ENCODE measurements at regions not wholly inside any gene's neighbourhood (a gene's known extent, or its start where the extent isn't known, plus 50 kb on each side); places are given as distances from the start of the nearest gene placed in this dataset.
"Not testable (repeated sequence)": the region's sequence is repeated elsewhere in the genome, so short reads cannot be mapped to it uniquely, and the experiment has no call there.

- H3K27ac Mint-ChIP-seq; H3K4me1 Mint-ChIP-seq; H3K27me3 Mint-ChIP-seq (ENCODE audit: low read depth in 3 of 3); H3K4me3 Mint-ChIP-seq; H3K36me3 Mint-ChIP-seq; DNase-seq; H3K9me3 Mint-ChIP-seq: not testable (repeated sequence)
Measured at GRCh38 chr9:78409928-78410510, 113.1 kb downstream of the PSAT1 start.

- H3K4me3 Mint-ChIP-seq, result no peak overlapping the region
- no peaks in the 10 kb centered on the region for H3K36me3 Mint-ChIP-seq
- H3K27me3 Mint-ChIP-seq (ENCODE audit: low read depth in 3 of 3), result peaks cover 0 to 3% (median 0%) of the 10 kb centered on the region in 3 donors
- DNase-seq, result no peak
- H3K9me3 Mint-ChIP-seq, result peaks cover 0 to 2% (median 0%) of the 10 kb centered on the region in 6 donors
- H3K4me1 Mint-ChIP-seq, result no peaks in the 10 kb centered on the region
- H3K27ac Mint-ChIP-seq, result no peak overlapping the region
Measured at GRCh38 chr9:78422309-78422708, 125.4 kb downstream of the PSAT1 start.

- Mint-ChIP-seq H3K27ac (no peak overlapping the region), H3K36me3 (no peaks in the 10 kb centered on the region), H3K4me3 (no peak overlapping the region), H3K4me1 (peaks cover 2 to 7% of the 10 kb centered on the region in 2 donors), H3K9me3 (peaks cover 0 to 8% (median under 1%) of the 10 kb centered on the region in 6 donors), H3K27me3 (ENCODE audit: low read depth in 3 of 3) (peaks cover 2 to 7% (median 5%) of the 10 kb centered on the region in 3 donors)
- DNase-seq, result no peak
Measured at GRCh38 chr9:78424299-78424698, 127.4 kb downstream of the PSAT1 start.

GRCh38 chr9:78428640-78429039, 131.7 kb downstream of the PSAT1 start:
- no peak overlapping the region for H3K27ac Mint-ChIP-seq
- H3K27me3 Mint-ChIP-seq (ENCODE audit: low read depth in 3 of 3), result peaks cover 2 to 12% (median 6%) of the 10 kb centered on the region in 3 donors
- no peaks in the 10 kb centered on the region for H3K36me3 Mint-ChIP-seq
- peaks cover 2 to 7% of the 10 kb centered on the region in 2 donors for H3K4me1 Mint-ChIP-seq
- no peak for DNase-seq
- no peak overlapping the region for H3K4me3 Mint-ChIP-seq
- H3K9me3 Mint-ChIP-seq, result peaks cover 0 to 11% (median 4%) of the 10 kb centered on the region in 6 donors

- Mint-ChIP-seq H3K36me3 (no peaks in the 10 kb centered on the region), H3K9me3 (peaks cover 0 to 11% (median 4%) of the 10 kb centered on the region in 6 donors)
Measured at GRCh38 chr9:78430387-78430786, 133.5 kb downstream of the PSAT1 start.

GRCh38 chr9:78431039-78431438, 134.1 kb downstream of the PSAT1 start:
- H3K4me3 Mint-ChIP-seq, H3K27ac Mint-ChIP-seq, DNase-seq, H3K4me1 Mint-ChIP-seq, H3K36me3 Mint-ChIP-seq: not testable (repeated sequence)
- Mint-ChIP-seq H3K27me3 (ENCODE audit: low read depth in 3 of 3) (peaks cover 2 to 19% (median 3%) of the 10 kb centered on the region in 3 donors), H3K9me3 (peaks cover 0 to 11% (median 4%) of the 10 kb centered on the region in 6 donors)

More at GRCh38 chr9:78430387-78430786, 133.5 kb downstream of the PSAT1 start:
- no peak overlapping the region for H3K4me3 Mint-ChIP-seq
- no peak for DNase-seq
- H3K27ac Mint-ChIP-seq, result no peak overlapping the region
- peaks cover 2 to 19% (median 3%) of the 10 kb centered on the region in 3 donors for H3K27me3 Mint-ChIP-seq (ENCODE audit: low read depth in 3 of 3)
- H3K4me1 Mint-ChIP-seq, result peaks cover 2 to 7% of the 10 kb centered on the region in 2 donors

- Mint-ChIP-seq H3K27me3 (ENCODE audit: low read depth in 3 of 3) (peaks cover 2 to 13% (median 3%) of the 10 kb centered on the region in 3 donors), H3K27ac (no peak overlapping the region), H3K36me3 (no peaks in the 10 kb centered on the region), H3K4me3 (no peak overlapping the region), H3K9me3 (no peaks in the 10 kb centered on the region), H3K4me1 (peaks cover 0 to 7% of the 10 kb centered on the region in 2 donors)
- DNase-seq, result no peak
Measured at GRCh38 chr9:78436873-78437272, 139.9 kb downstream of the PSAT1 start.

GRCh38 chr9:78437296-78437695, 140.4 kb downstream of the PSAT1 start:
- H3K4me1 Mint-ChIP-seq, result peaks cover 0 to 7% of the 10 kb centered on the region in 2 donors
- no peak overlapping the region for H3K4me3 Mint-ChIP-seq
- H3K27me3 Mint-ChIP-seq (ENCODE audit: low read depth in 3 of 3), result peaks cover 2 to 13% (median 3%) of the 10 kb centered on the region in 3 donors
- H3K27ac Mint-ChIP-seq, result no peak overlapping the region
- H3K9me3 Mint-ChIP-seq, result no peaks in the 10 kb centered on the region
- DNase-seq, result no peak
- H3K36me3 Mint-ChIP-seq, result no peaks in the 10 kb centered on the region

- H3K27ac Mint-ChIP-seq, result no peak overlapping the region
- no peak for DNase-seq
- peaks cover 0 to 7% of the 10 kb centered on the region in 2 donors for H3K4me1 Mint-ChIP-seq
- H3K4me3 Mint-ChIP-seq, result no peak overlapping the region
- no peaks in the 10 kb centered on the region for H3K9me3 Mint-ChIP-seq
- peaks cover 2 to 9% (median 3%) of the 10 kb centered on the region in 3 donors for H3K27me3 Mint-ChIP-seq (ENCODE audit: low read depth in 3 of 3)
- no peaks in the 10 kb centered on the region for H3K36me3 Mint-ChIP-seq
Measured at GRCh38 chr9:78437806-78438205, 140.9 kb downstream of the PSAT1 start.

GRCh38 chr9:78438211-78438610, 141.3 kb downstream of the PSAT1 start:
- no peak overlapping the region for H3K4me3 Mint-ChIP-seq
- H3K4me1 Mint-ChIP-seq, result peaks cover 0 to 7% of the 10 kb centered on the region in 2 donors
- H3K36me3 Mint-ChIP-seq, result no peaks in the 10 kb centered on the region
- H3K27me3 Mint-ChIP-seq (ENCODE audit: low read depth in 3 of 3), result peaks cover 2 to 8% (median 3%) of the 10 kb centered on the region in 3 donors
- no peak for DNase-seq
- no peak overlapping the region for H3K27ac Mint-ChIP-seq
- H3K9me3 Mint-ChIP-seq, result no peaks in the 10 kb centered on the region

GRCh38 chr9:78438780-78439179, 141.9 kb downstream of the PSAT1 start:
- DNase-seq, result no peak
- peaks cover 0 to 7% of the 10 kb centered on the region in 2 donors for H3K4me1 Mint-ChIP-seq
- no peaks in the 10 kb centered on the region for H3K36me3 Mint-ChIP-seq
- H3K9me3 Mint-ChIP-seq, result no peaks in the 10 kb centered on the region
- peaks cover 2 to 8% (median 3%) of the 10 kb centered on the region in 3 donors for H3K27me3 Mint-ChIP-seq (ENCODE audit: low read depth in 3 of 3)
- no peak overlapping the region for H3K4me3 Mint-ChIP-seq
- no peak overlapping the region for H3K27ac Mint-ChIP-seq

GRCh38 chr9:78439190-78439865, 142.4 kb downstream of the PSAT1 start:
- peak; percentile 46 to 55 (median 47) for DNase-seq
- H3K36me3 Mint-ChIP-seq, result no peaks in the 10 kb centered on the region
- H3K4me3 Mint-ChIP-seq, result peak overlapping the region in 1 of 5 donors; percentile 18
- H3K4me1 Mint-ChIP-seq, result peaks cover 0 to 7% of the 10 kb centered on the region in 2 donors
- no peak overlapping the region for H3K27ac Mint-ChIP-seq
- H3K27me3 Mint-ChIP-seq (ENCODE audit: low read depth in 3 of 3), result peaks cover 2 to 8% (median 3%) of the 10 kb centered on the region in 3 donors
- H3K9me3 Mint-ChIP-seq, result no peaks in the 10 kb centered on the region

GRCh38 chr9:78439866-78440830, 143.2 kb downstream of the PSAT1 start:
- H3K27ac Mint-ChIP-seq, result no peak overlapping the region

More at GRCh38 chr9:78439866-78440830, 143.2 kb downstream of the PSAT1 start:
- Mint-ChIP-seq H3K27me3 (ENCODE audit: low read depth in 3 of 3) (peaks cover 2 to 3% (median 3%) of the 10 kb centered on the region in 3 donors), H3K9me3 (no peaks in the 10 kb centered on the region), H3K4me1 (peaks cover 0 to 7% of the 10 kb centered on the region in 2 donors), H3K4me3 (no peak overlapping the region), H3K36me3 (no peaks in the 10 kb centered on the region)
- DNase-seq, result no peak
